ENCODE measurements at regions not wholly inside any gene's neighbourhood (a gene's known extent, or its start where the extent isn't known, plus 50 kb on each side); places are given as distances from the start of the nearest gene placed in this dataset.
"Not testable (repeated sequence)": the region's sequence is repeated elsewhere in the genome, so short reads cannot be mapped to it uniquely, and the experiment has no call there.

GRCh38 chrX:1102221-1102620 lies 110.2 kb downstream of the CRLF2 start:
- not testable (repeated sequence) for DNase-seq

- DNase-seq = no peak
Observed at GRCh38 chrX:1099146-1099770, 113.2 kb downstream of the CRLF2 start.

- no peak for DNase-seq
Observed at GRCh38 chrX:1097328-1097727, 115.1 kb downstream of the CRLF2 start.

DNA sequence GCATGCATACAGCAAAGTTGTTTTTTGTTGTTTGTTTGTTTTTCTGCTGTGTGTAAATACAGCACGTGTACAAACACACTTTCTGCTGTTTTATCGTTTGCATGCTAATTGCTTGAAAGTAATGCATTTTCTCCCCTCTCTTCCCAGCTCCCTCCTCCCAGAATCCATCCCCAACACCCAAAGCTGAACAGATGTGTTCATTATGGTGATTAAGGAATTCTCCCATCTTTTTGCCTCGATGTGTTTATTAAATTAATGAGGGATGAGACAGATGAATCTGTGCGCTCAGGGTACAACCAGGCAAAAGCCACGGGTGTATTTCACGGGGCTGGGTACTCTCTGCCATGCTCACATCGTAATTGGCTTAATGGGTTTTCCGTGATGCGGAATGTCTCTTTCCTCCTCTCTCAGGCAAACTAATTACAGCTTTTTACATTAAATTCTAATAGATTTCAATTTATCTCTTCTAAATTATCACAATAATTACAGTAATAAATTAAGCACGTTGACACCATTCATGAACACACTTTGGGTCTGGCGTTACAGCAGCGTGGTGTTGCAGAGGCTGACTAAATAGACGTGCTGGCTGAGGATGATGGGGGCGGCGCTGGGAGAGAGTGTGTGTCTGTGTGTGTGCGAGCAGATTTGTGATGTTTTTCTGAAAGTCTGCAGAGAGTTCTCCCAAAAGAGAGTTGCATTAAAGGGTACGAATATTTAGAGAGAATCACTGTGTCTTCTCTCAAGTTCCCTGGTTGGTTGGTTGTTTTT lies 117.7 kb downstream of the CRLF2 start:
- DNase-seq = no peak

DNA sequence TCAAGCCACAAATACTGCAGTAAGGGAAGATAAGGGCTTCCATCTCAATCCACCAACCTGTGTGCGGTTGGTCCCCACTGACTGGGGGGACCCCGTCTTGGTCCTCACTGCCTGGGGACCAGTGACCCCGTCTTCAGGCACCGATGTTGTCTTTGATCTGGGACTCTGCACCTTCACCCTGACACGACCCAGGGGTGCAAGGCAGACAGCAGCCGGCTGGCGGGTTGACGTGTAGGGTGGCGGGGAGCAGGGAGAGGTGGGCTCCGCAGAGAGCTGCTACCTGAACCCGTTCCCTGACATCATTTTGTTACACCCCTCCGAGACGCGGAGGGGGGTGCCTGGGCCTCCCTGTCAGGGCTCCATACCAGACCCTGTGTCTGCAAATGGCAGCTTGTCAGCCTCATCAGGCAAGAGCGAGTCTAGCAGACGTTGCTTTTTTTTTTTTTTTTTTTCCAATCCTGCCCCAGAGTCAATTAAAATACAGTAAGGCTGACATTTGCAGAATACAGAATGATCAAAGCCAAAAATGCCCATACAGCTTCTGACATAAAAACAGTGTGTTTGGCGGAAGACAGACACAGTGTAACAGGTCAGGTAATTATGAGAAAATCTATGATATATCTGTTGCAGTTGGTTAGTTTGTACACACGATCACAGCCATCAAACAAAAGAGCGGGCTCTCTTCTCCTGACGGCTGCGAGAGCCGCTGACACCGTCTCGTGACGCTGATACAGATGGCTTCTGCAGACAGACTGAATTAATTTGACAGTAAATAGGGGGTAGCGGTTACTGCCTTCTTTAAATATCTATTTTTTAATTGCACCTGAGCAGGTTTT lies 118.6 kb downstream of the CRLF2 start:
- DNase-seq = no peak

DNA sequence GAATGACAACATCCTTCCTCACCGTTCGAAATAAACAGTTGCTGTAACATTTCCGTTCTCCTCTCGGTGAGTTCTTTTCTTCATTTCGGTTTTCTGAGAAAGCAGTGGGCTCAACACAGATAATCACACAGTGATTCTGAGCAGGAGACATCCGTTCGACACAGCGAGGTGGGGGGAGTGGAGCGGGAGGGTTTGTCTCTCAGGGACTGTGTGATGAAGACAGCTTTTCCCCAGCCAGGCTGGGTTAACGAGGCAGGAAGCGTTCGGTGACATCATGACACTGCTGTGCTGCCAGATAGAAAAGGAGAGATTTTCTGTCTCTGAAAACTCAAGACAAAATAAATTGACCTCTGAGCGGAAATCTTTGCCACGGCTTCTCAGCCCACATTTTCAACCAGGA lies 119.3 kb downstream of the CRLF2 start:
- DNase-seq = peak; percentile 31

- DNase-seq = no peak
Observed at GRCh38 chrX:1086444-1087409, 125.7 kb downstream of the CRLF2 start.

GRCh38 chrX:1085871-1086270 lies 126.6 kb downstream of the CRLF2 start:
- not testable (repeated sequence) for DNase-seq

GRCh38 chrX:1084689-1085088 lies 127.8 kb downstream of the CRLF2 start:
- no peak for DNase-seq

GRCh38 chrX:1076871-1077651 lies 135.4 kb downstream of the CRLF2 start:
- DNase-seq = no peak

DNA sequence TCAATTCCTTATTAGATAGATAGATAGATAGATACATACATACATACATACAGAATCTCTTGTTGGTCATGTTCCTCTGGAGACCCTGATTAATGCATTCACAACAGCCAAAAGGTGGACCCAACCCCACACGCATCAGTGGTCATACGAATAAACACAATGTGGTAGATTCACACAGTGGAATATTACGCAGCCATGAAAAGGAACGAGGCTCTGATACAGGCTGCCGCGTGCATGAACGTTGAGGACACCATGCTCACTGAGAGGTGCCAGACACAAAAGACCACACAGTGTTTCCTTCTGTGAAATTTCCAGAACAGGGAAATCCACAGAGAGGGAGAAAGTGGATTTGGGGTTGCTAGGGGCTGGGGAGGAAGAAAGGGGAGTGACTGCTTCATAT lies 136.7 kb downstream of the CRLF2 start:
- DNase-seq = no peak

- no peak for DNase-seq
Observed at GRCh38 chrX:1075156-1075555, 137.3 kb downstream of the CRLF2 start.

DNA sequence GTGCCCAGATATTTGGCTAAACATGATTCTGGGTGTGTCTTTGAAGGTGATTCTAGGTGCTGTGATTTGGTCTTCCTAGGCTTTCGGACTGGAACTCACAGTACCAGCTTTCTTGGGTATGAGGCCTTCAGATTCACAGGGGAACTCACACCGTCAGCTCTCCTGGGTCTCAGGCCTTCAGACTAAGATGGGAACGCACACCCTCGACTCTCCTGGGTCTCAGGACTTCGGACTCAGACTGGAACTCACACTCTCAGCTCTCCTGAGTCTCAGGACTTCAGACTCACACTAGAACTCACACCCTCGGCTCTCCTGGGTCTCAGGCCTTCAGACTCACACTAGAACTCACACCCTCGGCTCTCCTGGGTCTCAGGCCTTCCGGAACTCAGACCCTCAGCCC lies 137.7 kb downstream of the CRLF2 start:
- no peak for DNase-seq

DNA sequence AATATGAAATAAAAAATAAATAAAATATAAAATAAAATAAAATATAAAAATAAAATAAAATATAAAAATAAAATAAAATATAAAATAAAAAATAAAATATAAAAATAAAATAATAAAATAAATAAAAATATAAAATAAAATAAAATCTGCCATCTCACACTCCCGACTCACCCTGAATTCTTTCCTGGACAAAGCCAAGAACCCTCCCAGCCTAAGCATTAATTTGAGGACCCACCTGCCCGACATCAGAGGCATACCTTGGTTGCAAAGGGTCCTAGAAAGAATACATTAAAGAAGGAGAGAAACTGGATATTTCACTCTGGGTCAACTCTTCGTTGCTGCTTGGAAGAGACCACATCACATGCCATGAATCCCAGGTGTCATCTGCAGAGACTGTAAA lies 138.3 kb downstream of the CRLF2 start:
- DNase-seq = no peak

- no peak for DNase-seq
Observed at GRCh38 chrX:1072637-1073377, 139.6 kb downstream of the CRLF2 start.

DNA sequence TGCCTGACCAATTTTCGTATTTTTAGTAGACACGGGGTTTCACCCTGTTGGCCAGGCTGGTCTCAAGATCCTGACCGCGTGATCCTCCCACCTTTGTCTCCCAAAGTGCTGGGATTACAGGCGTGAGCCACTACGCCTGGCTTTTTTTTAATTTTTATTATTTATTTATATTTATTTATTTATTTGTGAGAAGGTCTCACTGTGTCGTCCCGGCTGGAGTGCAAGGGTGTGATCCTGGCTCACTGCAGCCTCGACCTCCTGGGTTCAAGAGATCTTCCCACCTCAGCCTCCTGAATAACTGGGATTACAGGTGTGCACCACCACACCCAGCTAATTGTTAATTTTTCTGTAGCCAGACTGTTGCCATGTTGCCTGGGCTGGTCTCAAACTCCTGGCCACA lies 141.1 kb downstream of the CRLF2 start:
- DNase-seq = no peak

- DNase-seq = no peak
Observed at GRCh38 chrX:1062351-1062750, 150.1 kb downstream of the CRLF2 start.

GRCh38 chrX:1060562-1060960 lies 151.9 kb downstream of the CRLF2 start:
- no peak for DNase-seq

- no peak for DNase-seq
Observed at GRCh38 chrX:1059576-1060561, 152.6 kb downstream of the CRLF2 start.

GRCh38 chrX:1053600-1053999 lies 158.8 kb downstream of the CRLF2 start:
- DNase-seq = not testable (repeated sequence)
